Keratinocyte (primary cell): ENCODE measurements at regions not wholly inside any gene's neighbourhood (a gene's known extent, or its start where the extent isn't known, plus 50 kb on each side); places are given as distances from the start of the nearest gene placed in this dataset.

Source experiments
- DNase-seq: peaks from one replicate; pipeline ENCODE4 v3.0.0-alpha.2; 2011; ENCODE audit warnings: low read depth, missing footprints, low spot score
- FAIRE-seq: peaks from 2 replicates; lab custom pipeline; 2011; peaks lifted over from hg19 to GRCh38; lab: Jason Lieb, UNC
- H2AFZ ChIP-seq: 2 replicates; pipeline ENCODE4 v1.6.0; 2012; ENCODE audit warnings: low read length, control low read depth, inconsistent platforms; ENCODE audit not compliant: control insufficient read depth
- H3K27ac ChIP-seq: 2 replicates; pipeline ENCODE4 v1.5.1; 2011; ENCODE audit warnings: low read length; ENCODE audit not compliant: control insufficient read depth, insufficient read depth
- H3K27me3 ChIP-seq: 3 replicates; pipeline ENCODE4 v1.6.0; 2011; ENCODE audit warnings: low read length; ENCODE audit not compliant: control insufficient read depth, insufficient read depth; ENCODE audit errors: extremely low read depth
- H3K36me3 ChIP-seq, 2 experiments: 2 replicates in 1 of 2; 3 replicates in 1 of 2; pipeline ENCODE4 v1.5.1; 2011; ENCODE audit warnings: low read length in 2 of 2, mild to moderate bottlenecking in 1 of 2; ENCODE audit not compliant: control insufficient read depth in 2 of 2, insufficient read depth in 2 of 2; ENCODE audit errors: extremely low read depth in 1 of 2
- H3K4me1 ChIP-seq: 3 replicates; pipeline ENCODE4 v1.5.1; 2011; ENCODE audit warnings: low read length; ENCODE audit not compliant: control insufficient read depth, insufficient read depth; ENCODE audit errors: extremely low read depth
- H3K4me2 ChIP-seq: 3 replicates; pipeline ENCODE4 v1.6.0; 2011; ENCODE audit warnings: low read depth, low read length; ENCODE audit not compliant: control insufficient read depth, insufficient read depth; ENCODE audit errors: extremely low read depth
- H3K4me3 ChIP-seq, 3 experiments: fragments of 200-600 bp in 1 of 3; sonication (generic) in 1 of 3; 2 replicates in 2 of 3; 3 replicates in 1 of 3; pipeline ENCODE4 v1.5.1; 2011 to 2016; ENCODE audit warnings: low read length in 3 of 3, mild to moderate bottlenecking in 3 of 3, control low read depth in 2 of 3, inconsistent platforms in 1 of 3, low read depth in 1 of 3, mixed read lengths in 1 of 3, mixed run types in 1 of 3, moderate library complexity in 1 of 3; ENCODE audit not compliant: control insufficient read depth in 2 of 3, insufficient read depth in 2 of 3; ENCODE audit errors: extremely low read depth in 1 of 3
- H3K79me2 ChIP-seq: 2 replicates; pipeline ENCODE4 v1.6.0; 2012; ENCODE audit warnings: low read length; ENCODE audit not compliant: control insufficient read depth, insufficient read depth
- H3K9ac ChIP-seq: 3 replicates; pipeline ENCODE4 v1.6.0; 2011; ENCODE audit warnings: low read length; ENCODE audit not compliant: control insufficient read depth, insufficient read depth; ENCODE audit errors: extremely low read depth
- H3K9me1 ChIP-seq: 3 replicates; pipeline ENCODE4 v1.6.0; 2011; ENCODE audit warnings: low read length; ENCODE audit not compliant: control insufficient read depth, insufficient read depth; ENCODE audit errors: extremely low read depth
- H3K9me3 ChIP-seq: 2 replicates; pipeline ENCODE4 v1.5.1; 2012; ENCODE audit warnings: low read depth, low read length; ENCODE audit not compliant: control insufficient read depth
- H4K20me1 ChIP-seq: 3 replicates; pipeline ENCODE4 v1.6.0; 2011; ENCODE audit warnings: low read length; ENCODE audit not compliant: control insufficient read depth, insufficient read depth; ENCODE audit errors: extremely low read depth
- CTCF ChIP-seq, 3 experiments: IDR thresholded peaks in 1 of 3; conservative IDR thresholded peaks in 1 of 3; optimal IDR thresholded peaks in 1 of 3; 2 replicates in 2 of 3; 3 replicates in 1 of 3; pipeline versions ENCODE3 to v1.5.1; 2011; ENCODE audit warnings: low read length in 3 of 3, mild to moderate bottlenecking in 3 of 3, moderate library complexity in 2 of 3, control low read depth in 1 of 3, inconsistent platforms in 1 of 3; ENCODE audit not compliant: insufficient read depth in 2 of 3; ENCODE audit errors: extremely low read depth in 1 of 3
- EZH2 ChIP-seq: IDR thresholded peaks from one replicate; pipeline ENCODE4 v1.6.1; 2012; ENCODE audit warnings: inconsistent platforms, mild to moderate bottlenecking, low read length, moderate library complexity
- dilution Hi-C: fragments of 300-500 bp; cut with MboI; formaldehyde crosslinking; loops from one replicate; pipeline ENCODE4 v1.7.0; 2020; ENCODE audit warnings: low sequenced_read_pairs; ENCODE audit not compliant: extremely low pct_ligation_motif_present

- Histone ChIP-seq H3K27ac (no peak overlapping the region), H3K4me1 (no peaks in the 10 kb centered on the region), H3K36me3 (no peaks in the 10 kb centered on the region), H3K4me2 (no peak overlapping the region), H3K9me3 (no peaks in the 10 kb centered on the region), H3K9ac (no peak overlapping the region), H3K27me3 (no peaks in the 10 kb centered on the region), H4K20me1 (no peaks in the 10 kb centered on the region), H3K79me2 (no peaks in the 10 kb centered on the region), H3K4me3 (no peak overlapping the region), H3K9me1 (no peaks in the 10 kb centered on the region), H2AFZ (no peak overlapping the region)
- dilution Hi-C loops, result no loop called here
- no peak for FAIRE-seq
- TF ChIP-seq CTCF (optimal IDR thresholded peaks at IDR 0.05 in 1 of 3, IDR thresholded peaks at IDR 0.05 in 1 of 3, conservative IDR thresholded peaks at IDR 0.05 in 1 of 3; ENCODE audit: extremely low read depth in 1 of 3, insufficient read depth in 2 of 3, low read length in 3 of 3) (no peak), EZH2 (no peak)
- no peak for DNase-seq
Observed at GRCh38 chr2:57429831-57430230, 616.8 kb upstream of the VRK2 start.

GRCh38 chr2:57432528-57432927 is 614.1 kb upstream of the VRK2 start:
- Histone ChIP-seq H3K4me3 (no peak overlapping the region), H3K9ac (no peak overlapping the region), H3K27me3 (no peaks in the 10 kb centered on the region), H4K20me1 (no peaks in the 10 kb centered on the region), H2AFZ (no peak overlapping the region), H3K4me1 (no peaks in the 10 kb centered on the region), H3K9me3 (no peaks in the 10 kb centered on the region), H3K9me1 (no peaks in the 10 kb centered on the region), H3K36me3 (no peaks in the 10 kb centered on the region), H3K27ac (no peak overlapping the region), H3K4me2 (no peak overlapping the region), H3K79me2 (no peaks in the 10 kb centered on the region)
- FAIRE-seq, result no peak
- dilution Hi-C loops, result no loop called here
- no peak for TF ChIP-seq CTCF (optimal IDR thresholded peaks at IDR 0.05 in 1 of 3, IDR thresholded peaks at IDR 0.05 in 1 of 3, conservative IDR thresholded peaks at IDR 0.05 in 1 of 3; ENCODE audit: extremely low read depth in 1 of 3, insufficient read depth in 2 of 3, low read length in 3 of 3)
- TF ChIP-seq EZH2, result no peak
- no peak for DNase-seq
